ENCODE measurements at regions not wholly inside any gene's neighbourhood (a gene's known extent, or its start where the extent isn't known, plus 50 kb on each side); places are given as distances from the start of the nearest gene placed in this dataset.

DNA sequence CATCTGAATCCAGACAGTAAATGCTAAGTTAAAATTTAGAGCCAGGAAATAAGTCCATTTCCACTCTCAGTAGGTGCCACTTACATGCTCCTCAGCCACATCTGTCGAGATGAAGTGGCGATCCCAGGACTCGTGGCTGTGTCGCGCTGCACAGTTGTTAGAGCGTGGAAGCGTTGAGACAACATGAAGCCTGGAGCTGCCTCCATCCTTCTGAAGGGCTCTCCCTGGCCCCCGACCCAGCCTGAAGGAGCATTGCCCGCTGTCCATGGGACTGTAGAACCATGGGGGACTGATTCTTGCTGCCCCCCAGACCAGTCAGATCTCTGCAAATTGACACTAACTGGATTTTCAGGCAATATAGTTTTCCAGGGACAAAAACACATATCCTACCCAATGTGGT is 58.9 kb downstream of the IRX1 start:
- no peak for DNase-seq (ENCODE audit: low spot score)

DNA sequence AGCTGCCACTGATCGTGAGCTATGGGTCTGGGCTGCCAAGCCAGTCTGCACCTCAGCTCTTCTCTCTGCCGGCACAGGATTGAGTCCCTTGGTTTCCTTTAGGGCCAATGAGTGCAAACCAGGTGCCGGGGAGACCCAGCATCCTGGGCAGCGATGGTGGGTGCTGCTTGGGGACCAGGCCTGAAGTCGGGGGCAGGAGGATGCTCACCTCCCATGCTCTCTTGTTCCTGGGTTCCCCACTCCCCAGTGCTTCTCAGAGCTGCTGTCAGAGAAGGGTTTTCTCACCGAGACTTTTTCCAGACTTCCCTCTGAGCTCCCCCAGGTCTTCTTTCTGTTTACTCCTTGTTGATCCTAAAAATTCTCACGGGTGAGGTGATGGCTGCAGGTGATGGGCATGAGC is 61.2 kb downstream of the IRX1 start:
- DNase-seq (ENCODE audit: low spot score), result no peak

DNA sequence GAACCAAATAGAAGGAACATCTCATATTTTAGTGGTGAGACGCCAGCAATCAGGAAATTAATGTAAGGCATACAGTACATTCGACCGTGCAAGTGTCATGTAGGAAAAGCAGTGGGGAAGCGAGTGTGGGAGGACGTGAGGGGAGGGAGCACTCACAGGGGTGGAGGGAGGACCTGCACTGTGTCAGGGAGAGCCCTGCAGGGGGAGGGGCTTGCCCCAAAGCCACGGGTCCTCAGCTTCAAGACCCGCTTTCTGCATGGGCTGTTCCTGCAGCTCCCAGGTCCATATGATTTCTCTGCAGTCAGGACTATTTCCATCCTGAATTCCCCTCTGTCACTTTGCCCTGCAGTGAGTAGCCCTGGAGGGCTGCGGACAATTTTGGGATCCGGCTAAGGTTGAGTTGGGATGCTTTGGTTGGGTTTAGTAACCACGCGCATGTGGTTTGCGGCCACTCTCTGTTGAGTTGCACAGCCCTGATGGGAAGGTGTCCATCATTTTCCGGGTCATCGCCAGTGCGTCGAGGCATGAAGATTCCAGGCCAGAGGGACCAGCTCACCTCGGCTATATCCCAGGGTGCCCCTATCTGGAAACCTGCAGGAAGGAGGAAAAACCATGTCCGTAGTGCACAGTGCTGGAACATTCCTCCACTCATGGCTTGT is 61.9 kb downstream of the IRX1 start:
- no peak for DNase-seq (ENCODE audit: low spot score)

DNA sequence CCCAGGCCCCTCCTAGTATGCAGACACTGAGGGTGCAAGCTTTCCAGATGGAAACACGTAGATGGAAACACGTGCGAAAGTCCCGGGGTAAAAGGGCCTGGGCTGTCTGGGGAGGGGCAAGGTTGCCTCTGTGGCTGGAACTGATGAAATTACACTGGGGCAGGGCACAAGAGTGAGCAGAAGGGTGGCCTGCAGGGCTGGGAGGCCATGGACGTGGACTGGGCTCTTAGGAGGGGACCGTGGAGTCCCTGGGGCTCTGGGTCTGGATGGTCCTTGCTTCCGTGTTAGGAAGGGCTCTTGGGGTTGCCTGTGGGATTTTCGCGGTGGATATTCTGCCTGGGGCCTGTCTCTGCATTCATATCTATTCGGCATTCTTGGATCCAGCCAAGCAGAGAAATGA is 63.3 kb downstream of the IRX1 start:
- no peak for DNase-seq (ENCODE audit: low spot score)

DNA sequence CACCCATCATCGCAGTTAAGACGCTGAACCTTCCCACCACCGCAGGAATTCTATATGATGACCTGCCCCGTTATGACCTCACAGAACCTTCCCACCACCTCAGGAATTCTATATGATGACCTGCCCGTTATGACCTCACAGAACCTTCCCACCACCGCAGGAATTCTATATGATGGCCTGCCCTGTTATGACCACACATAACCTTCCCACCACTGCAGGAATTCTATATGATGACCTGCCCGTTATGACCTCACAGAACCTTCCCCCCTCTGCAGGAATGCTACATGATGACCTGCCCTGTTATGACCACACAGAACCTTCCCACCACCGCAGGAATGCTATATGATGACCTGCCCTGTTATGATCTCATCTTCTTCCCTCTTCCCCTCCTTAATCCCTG is 64.3 kb downstream of the IRX1 start:
- DNase-seq (ENCODE audit: low spot score), result no peak

DNA sequence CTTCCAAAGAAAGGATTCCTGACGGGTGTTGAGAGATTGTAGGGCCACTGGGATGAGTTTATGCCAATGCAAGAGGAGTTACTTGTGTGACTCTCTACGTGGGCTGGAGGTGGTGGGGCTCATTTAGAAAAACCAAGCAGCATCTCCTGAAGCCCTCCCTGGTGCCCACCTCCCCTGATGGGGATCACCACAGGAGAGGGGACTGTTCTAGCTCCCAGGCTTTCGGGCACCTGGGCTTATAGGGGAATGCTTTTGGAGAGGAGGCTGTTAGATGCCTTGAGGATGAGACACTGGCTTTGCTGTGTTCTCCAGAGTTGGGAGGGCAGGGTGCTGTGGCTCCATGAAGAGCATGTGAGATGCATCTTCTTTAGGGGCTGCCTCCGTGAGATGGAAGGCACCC is 65.0 kb downstream of the IRX1 start:
- DNase-seq (ENCODE audit: low spot score), result no peak

DNA sequence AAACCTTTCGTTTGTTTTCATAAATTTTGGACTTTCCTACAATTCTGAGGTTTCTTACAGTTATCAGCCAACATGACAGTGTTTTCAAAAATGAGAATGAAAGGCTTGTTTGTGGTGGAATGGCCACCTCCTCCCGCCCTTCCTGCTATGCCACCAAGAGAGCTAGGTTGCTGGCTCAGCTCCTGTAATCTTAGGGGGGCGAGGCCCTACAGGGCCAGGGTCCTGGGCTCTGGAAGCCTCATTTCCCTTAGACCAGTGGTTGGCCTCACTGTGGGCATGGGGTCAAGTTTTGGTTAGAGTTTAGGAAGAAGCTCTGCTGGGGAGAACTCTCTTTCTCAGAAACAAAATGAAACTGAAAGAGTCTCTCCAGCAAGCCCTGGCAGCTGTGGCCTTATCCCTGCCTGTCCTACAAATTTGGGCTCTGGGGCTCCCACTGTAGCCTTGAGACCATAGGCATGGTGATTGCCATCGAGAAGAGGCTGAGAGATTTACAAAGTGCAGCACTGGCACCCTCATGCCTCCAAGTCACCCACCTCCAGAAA is 66.2 kb downstream of the IRX1 start:
- no peak for DNase-seq (ENCODE audit: low spot score)

DNA sequence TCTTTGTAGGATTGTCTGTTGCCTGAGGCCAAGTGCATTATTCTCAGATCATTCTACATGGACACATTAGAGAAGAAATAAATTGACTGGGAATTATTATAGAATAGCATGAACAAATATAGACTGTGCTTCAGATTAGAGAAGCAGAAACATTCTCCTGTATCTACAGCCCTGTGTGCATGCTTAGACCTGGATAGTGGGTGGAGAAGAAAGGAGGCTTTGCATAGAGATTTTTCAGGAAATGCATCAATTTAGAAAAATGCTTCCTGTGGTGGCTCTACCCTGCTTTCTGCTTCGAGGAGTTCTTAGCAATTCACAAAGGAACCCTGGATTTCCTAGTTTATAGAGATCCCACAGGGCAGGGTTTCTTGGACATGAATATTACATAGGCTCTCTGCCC is 66.7 kb downstream of the IRX1 start:
- no peak for DNase-seq (ENCODE audit: low spot score)

DNA sequence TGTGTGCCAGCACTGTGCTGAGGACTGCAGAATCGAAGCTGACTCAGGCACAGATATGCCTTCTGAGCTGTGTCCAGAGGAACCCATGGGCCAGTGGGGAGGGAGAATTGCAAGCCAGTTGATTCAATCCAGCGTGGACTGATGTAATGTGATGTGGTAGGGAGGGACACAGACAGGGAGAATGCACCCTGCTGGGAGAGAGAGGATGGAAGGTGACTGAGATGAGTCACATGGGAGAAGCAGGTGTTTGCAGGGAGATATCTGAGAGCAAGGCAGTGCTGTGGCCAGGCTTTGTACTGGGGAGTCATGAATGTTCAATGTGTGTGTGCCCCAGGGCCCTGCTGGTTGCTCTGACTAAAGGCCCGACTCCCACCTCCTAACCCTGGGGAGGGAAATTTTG is 75.7 kb downstream of the IRX1 start:
- no peak for DNase-seq (ENCODE audit: low spot score)

DNA sequence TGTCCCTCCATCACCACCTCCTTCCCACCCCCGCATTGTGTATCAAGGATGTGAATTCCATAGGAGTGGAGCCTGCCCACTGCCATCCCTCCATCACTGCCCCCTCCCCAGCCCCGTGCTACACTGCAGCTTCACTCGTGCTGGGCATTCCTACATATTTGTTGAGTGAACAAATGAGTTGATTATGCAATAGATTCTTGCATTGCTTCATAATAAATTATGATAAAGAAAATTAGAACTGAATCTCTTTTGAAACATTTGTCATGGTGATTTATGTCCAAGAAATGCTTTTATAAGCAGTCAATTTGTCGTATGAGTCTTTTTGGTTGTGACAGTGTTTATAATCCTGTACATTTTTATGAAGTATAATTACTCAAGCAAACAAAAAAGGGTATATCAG is 83.2 kb downstream of the IRX1 start:
- no peak for DNase-seq (ENCODE audit: low spot score)

DNA sequence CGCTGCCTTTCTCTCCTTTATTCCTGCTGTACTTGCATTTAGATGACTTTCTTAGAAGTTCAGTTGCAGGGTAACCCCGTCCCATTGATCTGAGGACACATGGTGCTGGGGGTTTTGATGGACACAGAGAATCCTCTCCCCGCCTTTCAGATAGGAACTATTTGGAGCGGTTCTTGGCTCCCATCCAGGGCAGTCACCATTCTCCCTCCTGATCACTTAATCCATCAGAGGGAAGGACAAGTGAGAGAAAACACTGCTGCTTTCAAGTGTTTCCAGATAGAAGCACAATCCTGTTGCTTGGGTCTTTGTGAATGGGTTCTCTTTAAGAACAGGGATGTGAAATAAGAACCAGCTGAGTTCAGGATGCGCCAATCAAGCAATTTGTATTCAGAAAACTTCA is 85.2 kb downstream of the IRX1 start:
- DNase-seq (ENCODE audit: low spot score), result no peak

DNA sequence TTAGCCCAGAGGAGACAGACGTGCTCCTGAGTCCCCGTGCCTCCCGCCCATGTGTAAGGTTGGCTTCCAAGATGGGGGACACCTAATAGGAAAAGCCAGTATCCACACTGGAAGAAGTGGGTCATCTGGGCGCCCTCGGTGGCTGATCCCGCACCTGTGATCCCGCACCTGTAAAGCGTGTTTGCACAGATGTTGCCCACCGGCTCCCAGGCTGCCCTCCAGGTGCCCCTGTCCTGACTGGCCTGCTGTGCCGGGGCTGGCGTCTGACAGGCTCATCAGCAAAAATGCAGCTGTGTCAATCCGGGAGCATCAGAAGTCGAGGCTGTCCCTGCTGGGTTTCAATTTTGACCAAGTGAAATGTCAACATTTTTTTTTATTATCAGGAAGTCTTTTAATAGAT is 88.5 kb downstream of the IRX1 start:
- no peak for DNase-seq (ENCODE audit: low spot score)

DNA sequence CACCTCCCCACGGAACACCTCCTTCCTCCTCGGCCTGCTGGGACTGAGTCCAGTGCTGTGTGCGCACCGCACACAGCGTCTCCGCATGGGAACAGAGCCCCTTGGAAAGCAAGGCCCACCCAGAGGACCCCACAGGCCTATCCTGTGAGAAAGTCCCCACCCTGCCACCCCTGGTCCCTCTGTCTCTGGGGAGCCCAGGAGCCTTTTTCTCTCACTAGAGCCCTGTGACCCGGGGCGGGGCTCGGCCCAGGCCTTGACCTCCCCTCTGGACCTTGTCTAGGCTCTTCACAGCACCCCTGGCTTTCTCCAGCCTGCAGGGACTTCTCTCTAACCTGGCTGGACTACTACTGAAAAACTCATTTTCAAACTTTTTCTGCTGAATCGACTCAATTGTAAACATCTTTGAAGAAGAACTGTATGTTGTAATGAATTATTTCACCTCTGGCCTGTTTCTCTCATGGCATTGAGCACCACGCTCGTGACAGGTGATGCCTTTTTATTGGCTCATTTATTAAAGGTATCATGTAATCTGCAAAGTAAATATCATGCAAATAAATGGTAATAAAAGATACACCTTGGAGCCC is 89.2 kb downstream of the IRX1 start:
- DNase-seq (ENCODE audit: low spot score), result no peak

DNA sequence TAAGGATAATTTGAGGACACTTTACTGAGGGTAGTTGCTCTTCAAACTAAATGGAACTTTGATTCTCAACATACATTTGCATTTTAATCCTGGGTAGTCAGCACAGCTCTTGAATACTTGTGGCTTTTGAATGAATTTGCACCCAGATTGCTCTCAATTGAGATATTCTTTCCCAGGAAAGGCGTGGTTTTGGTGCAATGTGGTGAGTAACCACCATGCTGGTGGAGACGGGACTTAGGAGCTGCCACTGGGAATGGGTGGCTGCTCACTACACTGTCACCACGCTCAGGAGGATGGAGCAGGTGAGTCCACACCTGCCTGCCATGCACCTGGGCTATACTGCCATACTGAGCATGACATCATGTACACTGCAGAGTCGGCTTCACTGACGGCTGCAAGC is 99.2 kb downstream of the IRX1 start:
- DNase-seq (ENCODE audit: low spot score), result no peak

DNA sequence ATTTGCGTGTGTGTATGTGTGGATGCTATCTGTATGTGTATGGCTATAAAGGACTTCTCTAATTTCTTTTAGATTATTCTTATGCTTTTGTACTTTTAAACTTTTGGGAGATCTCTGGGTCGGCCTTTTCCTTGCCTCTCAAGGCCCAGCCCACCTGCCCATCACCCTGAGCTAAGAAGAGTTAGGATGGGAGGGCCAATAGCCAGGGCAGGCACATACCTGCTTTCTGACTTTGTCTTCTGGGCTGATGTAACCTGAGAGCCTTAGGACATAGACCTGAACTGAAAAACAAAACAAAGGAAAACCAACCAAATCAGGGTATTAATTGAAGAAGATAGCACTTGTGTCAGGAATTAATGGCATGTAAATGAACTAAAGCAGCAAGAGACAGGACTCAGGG is 100.2 kb downstream of the IRX1 start:
- no peak for DNase-seq (ENCODE audit: low spot score)

DNA sequence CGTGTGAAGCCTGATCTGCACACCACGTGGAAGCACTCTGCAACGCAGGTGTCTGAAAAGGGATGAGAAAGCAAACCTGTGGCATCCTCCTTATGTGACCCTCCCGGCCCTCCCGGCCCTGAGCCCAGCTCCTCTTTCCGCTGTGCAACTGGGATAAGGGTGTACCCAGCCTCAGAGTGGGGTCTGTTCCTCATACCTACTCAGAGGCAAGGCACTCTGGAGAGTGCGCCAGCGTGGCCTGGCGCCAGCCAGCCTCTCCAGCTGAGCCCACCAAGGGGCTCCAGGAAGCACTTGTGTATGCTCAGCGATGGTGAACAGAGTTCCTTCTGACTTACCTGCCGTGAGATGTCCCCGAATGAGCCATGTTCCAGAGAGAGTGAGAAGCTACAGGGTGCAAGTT is 102.8 kb downstream of the IRX1 start:
- no peak for DNase-seq (ENCODE audit: low spot score)

DNA sequence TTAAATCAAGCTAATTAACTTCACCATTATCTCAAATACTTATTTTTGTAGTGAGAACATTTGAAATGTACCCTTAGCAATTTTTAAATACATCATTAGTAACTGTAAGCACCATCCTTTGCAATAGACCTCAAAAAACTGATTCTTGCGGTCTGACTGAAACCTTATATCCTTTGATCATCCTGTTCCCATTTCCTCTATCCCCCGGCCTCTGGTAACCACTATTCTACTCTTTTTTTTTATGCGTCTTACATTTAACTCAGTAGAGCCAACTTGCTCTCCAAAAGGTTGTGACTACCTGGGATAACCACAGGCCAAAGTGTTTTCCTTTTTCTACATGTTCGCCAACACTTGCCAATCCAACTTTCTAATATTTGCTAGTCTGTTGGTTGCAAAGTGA is 106.1 kb downstream of the IRX1 start:
- DNase-seq (ENCODE audit: low spot score), result no peak

DNA sequence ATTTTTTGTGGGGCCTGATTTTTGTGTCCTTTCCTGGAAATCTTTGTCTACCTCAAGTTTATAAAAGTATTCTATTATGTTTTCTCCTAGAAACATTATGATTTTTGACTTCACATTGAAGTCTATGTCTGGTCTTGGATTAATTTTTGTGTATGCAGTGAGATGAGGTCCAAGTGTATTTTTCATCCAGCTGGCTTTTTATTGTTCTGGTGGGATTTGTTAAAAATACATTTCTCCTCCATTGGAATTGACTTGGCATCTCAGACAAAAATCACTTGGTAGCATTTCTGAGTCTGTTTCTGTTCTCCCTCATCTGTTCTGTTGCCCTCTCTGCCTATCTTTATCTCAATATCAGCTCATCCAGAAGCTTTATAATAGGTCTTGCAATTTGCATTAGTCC is 109.0 kb downstream of the IRX1 start:
- no peak for DNase-seq (ENCODE audit: low spot score)

DNA sequence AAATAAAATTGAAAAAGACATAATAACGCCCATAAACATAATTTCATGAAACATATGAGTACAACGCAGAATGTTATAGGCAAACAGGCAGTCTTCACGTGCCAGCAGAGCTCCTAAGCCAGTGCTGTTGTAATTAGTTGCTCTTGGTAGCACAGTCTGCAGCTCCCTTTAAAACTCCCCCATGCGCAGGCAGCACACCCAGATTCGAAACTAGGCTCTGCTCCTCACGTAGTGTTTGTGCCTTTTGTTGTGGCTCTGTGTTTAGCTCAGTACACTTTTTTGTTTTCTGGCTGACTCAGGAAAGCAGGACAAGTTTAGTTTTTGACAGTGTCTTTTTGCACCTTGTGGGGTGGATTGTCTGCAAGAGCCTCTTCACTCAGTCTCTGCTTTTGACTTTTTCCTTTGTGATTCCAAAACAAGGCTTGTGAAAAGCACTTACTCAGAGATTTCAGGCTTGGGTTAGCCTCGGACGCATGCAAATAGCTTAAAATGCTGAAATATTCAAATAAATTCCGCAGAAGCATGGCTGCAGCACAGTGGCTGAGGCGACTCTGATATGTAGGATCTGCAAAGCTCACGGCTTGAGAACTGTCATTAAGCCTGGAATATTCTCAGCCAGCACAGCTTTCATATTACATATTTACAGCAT is 113.6 kb downstream of the IRX1 start:
- DNase-seq (ENCODE audit: low spot score), result no peak

DNA sequence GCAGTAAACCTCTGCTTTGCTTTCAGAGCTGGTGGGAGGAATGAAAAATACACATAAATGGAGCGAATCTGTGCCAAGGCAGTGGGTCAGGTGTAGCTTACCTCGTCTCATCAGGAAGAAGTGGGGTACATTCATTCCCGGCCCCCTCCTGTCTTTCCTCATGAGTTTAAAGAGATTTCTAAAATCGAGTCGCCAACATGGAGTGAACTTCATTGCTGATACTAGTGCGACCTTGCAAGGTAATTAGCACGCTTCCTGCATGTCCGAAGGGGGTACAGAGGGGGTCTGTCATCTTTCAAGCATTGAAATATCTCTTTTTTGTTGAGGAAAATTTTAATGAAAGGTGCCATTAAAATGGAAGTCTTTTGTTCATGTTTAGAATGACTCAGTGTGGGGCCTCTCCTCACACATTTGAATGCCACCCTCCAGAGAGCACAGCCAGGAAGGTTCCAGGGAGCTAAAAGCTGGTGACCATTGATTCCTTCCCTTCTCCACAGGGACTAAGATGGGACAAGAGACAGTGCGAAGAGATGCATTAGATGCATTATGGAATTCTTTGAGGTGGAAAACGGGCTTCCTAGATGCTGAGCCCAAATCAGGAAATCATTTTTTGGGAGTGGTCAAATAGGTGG is 114.2 kb downstream of the IRX1 start:
- DNase-seq (ENCODE audit: low spot score), result no peak

DNA sequence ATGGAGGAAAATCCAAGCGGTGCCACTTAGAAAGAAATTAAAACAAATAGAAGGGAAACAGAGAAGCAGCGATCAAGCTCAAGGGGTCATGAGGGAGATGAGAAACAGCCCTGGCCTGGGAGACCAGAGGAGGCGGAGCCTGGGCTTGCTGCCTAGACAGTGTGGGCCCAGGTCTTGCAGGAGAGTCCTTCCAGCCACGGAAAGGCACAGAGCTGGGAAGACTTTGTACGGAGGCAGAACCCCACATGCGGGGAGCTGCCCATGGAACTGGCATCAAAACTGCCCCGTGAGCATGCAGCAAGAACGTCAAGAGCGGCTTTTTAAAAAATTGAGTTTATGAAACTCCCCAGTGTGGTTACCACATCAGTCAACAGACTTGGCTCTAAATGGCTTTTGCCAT is 119.4 kb downstream of the IRX1 start:
- DNase-seq (ENCODE audit: low spot score), result no peak

DNA sequence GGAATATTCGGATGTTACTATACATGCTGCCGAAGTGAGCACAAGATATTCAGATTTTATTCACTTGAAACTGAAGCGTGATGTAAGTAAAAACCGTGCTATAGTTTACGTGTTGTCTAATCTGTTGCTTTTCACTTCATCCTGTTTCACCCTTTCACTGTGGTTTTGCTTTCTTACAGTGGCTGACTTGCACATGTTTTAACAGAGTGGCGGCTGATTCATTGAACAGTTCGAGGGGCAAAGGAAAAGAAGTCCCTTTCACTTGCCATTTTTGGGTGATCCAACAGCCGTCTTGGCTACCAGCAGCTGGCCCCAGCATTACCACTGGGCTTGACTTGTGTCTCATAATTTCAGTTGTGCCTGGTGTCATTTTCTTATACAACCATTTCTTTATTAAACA is 134.0 kb downstream of the IRX1 start:
- DNase-seq (ENCODE audit: low spot score), result no peak

DNA sequence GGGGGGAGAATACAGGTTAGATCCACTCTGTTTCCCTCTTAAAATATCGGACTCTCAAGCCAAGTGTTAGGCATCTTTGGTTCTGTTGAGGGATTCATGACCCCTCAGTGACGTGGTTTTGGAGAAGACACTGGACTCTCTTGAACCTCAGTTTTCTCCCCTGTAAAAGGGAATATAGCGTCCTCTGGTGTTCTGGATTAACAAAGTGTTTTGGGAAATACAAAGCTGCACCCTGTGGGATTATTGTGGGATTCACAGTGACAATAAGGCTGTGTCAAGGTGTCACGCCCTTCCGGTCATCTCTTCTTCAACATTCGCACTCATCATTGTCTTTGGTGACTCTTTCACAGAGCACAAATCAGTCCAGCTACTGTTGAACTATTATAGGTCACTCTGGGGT is 139.0 kb downstream of the IRX1 start:
- DNase-seq (ENCODE audit: low spot score), result no peak
